GOT3 (cell line): ENCODE measurements at regions not wholly inside any gene's neighbourhood (a gene's known extent, or its start where the extent isn't known, plus 50 kb on each side); places are given as distances from the start of the nearest gene placed in this dataset.

Source experiments
- DNase-seq: peaks from one replicate; lab custom pipeline; 2025; ENCODE audit warnings: mixed read lengths; lab: John Stamatoyannopoulos, UW

- no peak for DNase-seq
Observed at GRCh38 chr1:14441302-14441741, 157.2 kb upstream of the KAZN start.

- DNase-seq = no peak
Observed at GRCh38 chr1:14442669-14443068, 155.8 kb upstream of the KAZN start.

- no peak for DNase-seq
Observed at GRCh38 chr1:14443164-14443787, 155.2 kb upstream of the KAZN start.

DNA sequence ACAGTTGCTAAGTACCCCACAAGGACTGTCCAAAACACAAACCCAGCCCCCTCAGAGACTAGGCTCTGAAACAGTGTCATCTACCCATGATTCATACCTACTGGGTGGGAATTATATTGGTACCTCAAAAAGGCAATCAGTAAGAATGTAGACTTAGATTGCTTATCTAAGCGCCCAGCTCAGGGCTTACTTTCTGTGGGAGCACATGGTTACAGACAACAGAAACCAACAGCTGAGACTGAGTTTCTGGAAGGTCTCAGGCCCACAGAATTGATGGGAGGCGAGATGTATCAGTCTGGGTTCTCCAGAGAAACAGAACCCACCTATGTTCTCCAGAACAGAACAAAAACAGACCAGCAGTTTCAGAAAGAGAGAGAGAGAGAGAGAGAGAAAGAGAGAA, 147.3 kb upstream of the KAZN start:
- no peak for DNase-seq

DNA sequence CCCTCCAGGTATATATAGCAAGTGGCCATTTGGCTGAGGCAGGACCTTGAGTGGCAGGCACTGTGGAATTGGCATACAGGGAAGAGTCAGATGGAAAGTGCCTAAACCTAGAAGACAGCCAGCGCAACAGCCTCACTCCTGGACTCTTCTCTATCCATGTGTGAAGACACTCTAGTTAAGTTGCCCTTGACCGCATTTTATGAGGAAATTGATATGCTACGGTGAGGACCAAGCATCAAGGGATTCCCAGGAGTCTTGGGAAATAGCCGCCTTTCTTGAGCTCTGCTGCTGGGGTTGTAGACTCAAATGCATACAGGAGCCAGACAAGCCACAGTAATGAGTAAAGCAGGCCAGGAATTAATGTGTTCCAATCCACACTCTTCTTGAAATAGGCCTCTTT, 145.9 kb upstream of the KAZN start:
- DNase-seq = no peak

GRCh38 chr1:14460173-14460572, 138.3 kb upstream of the KAZN start:
- DNase-seq = no peak

DNA sequence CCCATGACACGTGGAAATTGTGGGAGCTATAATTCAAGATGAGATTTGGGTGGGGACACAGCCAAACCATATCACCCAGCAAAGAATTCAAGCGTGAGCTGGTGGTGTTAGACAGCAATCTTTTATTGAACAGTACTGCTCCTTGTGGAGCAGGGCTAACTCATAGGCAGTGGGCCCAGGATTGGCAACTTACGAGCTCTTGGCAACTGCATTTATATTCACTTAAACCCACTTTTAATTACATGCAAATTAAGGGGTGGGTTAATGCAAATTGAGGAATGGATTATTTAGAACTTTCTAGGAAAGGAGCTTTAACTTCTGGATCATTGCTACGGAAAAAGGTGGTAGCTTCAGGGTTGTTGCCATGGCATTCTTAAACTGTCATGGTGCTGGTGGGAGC, 135.6 kb upstream of the KAZN start:
- no peak for DNase-seq

- no peak for DNase-seq
Observed at GRCh38 chr1:14466006-14466405, 132.5 kb upstream of the KAZN start.

DNA sequence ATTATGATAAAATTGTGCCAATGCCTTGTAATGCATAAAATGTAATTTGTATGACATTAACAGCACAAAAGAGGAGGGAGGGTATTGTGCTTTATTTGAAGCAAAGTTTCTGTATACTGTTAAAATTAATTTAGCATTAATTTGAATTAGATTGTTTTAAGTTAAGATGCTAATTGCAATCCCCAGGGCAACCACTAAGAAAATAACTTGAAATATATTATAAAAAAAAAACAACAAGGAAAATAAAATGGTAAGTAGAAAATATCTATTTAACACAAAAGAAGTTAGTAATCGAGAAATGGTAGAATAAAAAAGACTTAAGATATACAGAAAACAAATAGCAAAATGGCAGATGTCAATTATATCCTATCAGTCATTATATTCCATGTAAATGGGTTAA, 131.4 kb upstream of the KAZN start:
- no peak for DNase-seq

GRCh38 chr1:14468751-14469150, 129.7 kb upstream of the KAZN start:
- DNase-seq = no peak

DNA sequence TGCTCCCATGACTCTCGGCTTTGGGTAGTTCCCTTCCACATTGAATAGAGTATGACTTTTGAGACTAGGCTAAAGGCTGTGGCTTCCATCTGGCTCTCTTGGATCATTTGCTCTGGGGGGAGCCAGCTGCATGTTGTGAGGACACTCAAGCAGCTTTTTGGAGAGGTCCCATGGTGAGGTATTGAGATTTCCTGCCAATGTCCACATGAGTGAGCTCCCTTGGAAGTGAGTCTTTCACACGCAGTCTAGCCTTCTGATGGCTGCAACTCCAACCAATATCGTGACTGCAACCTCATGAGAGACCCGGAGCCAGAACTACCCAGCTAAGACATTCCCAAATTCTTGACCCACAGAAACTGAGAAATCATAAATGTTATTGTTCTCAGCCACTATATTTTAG, 127.7 kb upstream of the KAZN start:
- DNase-seq = no peak

- DNase-seq = no peak
Observed at GRCh38 chr1:14474856-14475255, 123.6 kb upstream of the KAZN start.

DNA sequence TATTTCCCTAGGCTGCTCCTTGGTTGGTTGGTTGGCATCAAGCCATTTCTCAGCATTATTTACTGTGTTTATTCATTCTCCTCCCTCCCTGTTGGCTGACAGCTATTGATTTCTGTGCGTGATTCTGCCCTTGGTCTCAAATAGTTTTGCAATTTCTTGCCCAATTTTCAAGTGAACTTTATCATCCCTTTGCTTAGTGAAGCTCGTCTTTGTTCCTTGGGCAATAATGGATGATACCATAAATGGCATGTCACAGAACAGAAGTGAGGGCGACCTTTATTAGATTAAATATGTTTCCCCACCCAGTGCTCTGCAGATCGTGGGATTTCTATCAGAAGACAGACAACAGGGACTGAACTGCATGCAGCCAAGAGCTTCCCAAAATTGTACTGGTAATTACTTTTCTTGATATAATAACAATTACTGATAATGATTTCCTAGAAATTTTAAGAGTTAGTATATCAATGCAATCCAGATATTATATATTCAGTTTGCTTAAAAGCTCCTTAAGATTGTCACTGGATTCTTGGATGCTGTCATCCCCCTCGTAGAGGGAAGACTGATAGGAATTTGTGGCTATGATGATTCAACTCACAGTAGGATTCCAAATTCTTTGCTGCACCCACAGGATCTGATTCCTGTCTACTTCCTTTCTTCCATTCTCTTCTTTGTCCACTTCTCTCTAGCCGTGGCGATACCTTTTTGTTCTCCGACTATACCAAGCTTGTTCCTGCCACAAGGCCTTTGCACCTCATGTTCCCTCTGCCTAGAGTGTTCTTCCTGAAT, 122.1 kb upstream of the KAZN start:
- DNase-seq = no peak

GRCh38 chr1:14478120-14478519, 120.4 kb upstream of the KAZN start:
- DNase-seq = no peak

- DNase-seq = no peak
Observed at GRCh38 chr1:14479865-14480264, 118.6 kb upstream of the KAZN start.

GRCh38 chr1:14482784-14483450, 115.6 kb upstream of the KAZN start:
- DNase-seq = no peak

- no peak for DNase-seq
Observed at GRCh38 chr1:14485285-14485684, 113.2 kb upstream of the KAZN start.

DNA sequence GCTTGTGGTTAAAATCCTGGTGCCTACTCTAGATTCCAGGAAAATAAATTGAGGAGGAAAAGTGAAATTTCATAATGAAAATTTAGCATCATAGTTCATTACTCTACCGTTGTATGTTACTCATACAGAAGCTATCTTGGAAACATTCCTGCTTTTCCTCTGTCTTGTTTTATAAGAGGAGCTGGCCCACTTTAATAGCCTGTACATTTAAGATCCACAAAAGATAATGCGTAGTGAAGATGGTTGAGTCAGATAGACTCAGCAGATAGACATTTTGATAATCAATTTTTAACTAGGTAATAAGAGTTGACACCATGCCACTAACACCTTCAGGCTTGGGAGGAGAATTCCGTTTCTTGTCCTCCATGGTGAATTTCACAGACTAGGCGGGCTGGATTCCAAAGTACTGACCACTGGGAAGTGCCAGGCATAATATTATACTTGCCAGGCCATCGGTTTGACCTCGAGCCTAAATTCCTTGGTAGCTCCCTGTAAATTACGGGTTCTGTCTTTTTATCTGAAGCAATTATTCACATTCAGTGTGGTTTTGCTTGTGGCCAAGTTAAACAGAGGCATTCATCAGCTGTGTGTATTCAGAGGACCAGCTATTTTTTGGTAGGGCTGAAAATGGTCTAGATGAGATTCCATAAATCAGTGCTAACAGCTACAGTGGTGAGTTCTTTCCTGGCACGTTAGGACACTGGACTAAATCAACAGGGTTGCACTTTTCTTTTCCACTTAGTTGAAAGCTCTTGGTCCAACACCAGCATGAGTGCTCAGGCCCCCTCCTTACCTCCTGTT, 111.9 kb upstream of the KAZN start:
- DNase-seq = peak; percentile 5

- no peak for DNase-seq
Observed at GRCh38 chr1:14487671-14488070, 110.8 kb upstream of the KAZN start.

DNA sequence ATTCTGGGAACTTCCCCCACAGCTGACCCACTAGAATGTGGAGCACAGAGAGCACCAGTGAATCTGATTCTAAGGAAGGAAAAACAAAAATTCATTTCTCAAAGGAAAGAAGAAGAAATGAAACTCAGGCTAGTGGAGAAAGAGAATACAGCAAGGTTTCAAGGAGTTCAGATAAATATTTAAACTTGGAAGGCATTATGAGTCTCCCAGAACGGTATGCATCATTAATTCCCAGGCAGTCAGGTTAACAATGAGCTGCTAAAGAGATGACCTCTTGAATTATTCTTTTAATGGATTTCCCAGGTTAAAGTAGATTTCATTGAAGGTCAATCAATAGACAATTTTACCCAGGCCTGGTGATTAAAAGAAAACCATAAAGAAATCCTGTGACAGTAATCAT, 103.6 kb upstream of the KAZN start:
- no peak for DNase-seq

DNA sequence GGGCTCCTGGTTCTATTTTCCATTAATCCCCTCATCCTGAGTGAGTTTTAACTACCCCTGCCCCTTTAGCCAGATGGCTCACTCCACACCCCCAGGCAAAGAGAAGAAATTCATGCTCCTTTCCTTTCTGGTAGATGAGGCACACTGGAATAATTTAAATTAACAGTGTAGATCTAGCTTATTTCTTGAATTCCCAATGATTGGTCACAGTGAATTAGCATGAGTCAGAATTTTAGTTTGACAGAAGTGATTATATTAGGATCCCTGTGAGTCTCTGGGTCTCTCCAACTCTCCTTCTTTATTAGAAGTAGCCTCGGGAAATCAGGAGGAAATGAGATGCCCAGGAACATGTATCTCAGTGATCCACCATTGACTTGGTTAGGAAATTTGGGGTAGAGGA, 103.1 kb upstream of the KAZN start:
- no peak for DNase-seq

DNA sequence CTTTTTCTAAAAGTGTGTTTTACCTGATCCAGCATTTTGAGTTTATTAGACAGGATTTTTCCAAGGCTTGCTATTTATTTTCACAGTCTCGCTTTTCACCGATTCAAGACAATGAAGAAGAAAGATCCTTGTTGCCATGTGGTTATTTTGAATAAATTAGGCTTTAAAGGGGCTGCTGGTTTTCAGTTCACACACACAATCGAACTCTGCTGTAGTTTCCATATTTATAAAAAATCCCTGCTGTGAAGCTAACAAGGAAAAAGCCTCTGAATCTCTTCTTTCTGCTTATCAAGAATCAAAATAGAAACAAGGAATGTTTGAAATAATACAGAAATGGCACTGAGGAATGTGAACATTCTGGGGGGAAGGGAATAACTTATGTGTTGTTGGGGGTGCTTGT, 102.5 kb upstream of the KAZN start:
- DNase-seq = no peak
